KMS-11 (cell line): ENCODE measurements at regions not wholly inside any gene's neighbourhood (a gene's known extent, or its start where the extent isn't known, plus 50 kb on each side); places are given as distances from the start of the nearest gene placed in this dataset.

Source experiments
- H2AFZ ChIP-seq: fragments of 200-600 bp; sonication (generic); 2 replicates; pipeline ENCODE4 v1.6.1; 2016; ENCODE audit warnings: antibody characterized with exemption, mixed run types, low read depth
- H3K27ac ChIP-seq: fragments of 200-600 bp; sonication (generic); 2 replicates; pipeline ENCODE4 v1.6.1; 2016; ENCODE audit warnings: mild to moderate bottlenecking, mixed run types
- H3K27me3 ChIP-seq: fragments of 200-600 bp; sonication (generic); 2 replicates; pipeline ENCODE4 v1.6.1; 2017; ENCODE audit warnings: mild to moderate bottlenecking, low read depth, mixed run types, moderate library complexity; ENCODE audit not compliant: insufficient read depth
- H3K36me3 ChIP-seq: fragments of 200-600 bp; sonication (generic); 2 replicates; pipeline ENCODE4 v1.6.1; 2017; ENCODE audit warnings: mild to moderate bottlenecking, mixed run types; ENCODE audit not compliant: insufficient read depth
- H3K4me1 ChIP-seq: fragments of 200-600 bp; sonication (generic); 2 replicates; pipeline ENCODE4 v1.6.1; 2016; ENCODE audit warnings: mild to moderate bottlenecking, low read depth, mixed run types; ENCODE audit not compliant: poor library complexity, severe bottlenecking
- H3K4me2 ChIP-seq: fragments of 200-600 bp; sonication (generic); 2 replicates; pipeline ENCODE4 v1.7.0; 2016; ENCODE audit warnings: mild to moderate bottlenecking, mixed run types
- H3K4me3 ChIP-seq: fragments of 200-600 bp; sonication (generic); IDR thresholded peaks from 2 replicates; pipeline ENCODE4 v1.6.1; 2017; ENCODE audit warnings: low read depth, low read length, mixed read lengths; ENCODE audit not compliant: insufficient read depth
- H3K79me2 ChIP-seq: fragments of 200-600 bp; sonication (generic); 2 replicates; pipeline ENCODE4 v1.6.1; 2016; ENCODE audit warnings: low read depth, mixed run types; ENCODE audit not compliant: insufficient read depth
- H3K9ac ChIP-seq: fragments of 200-600 bp; sonication (generic); 2 replicates; pipeline ENCODE4 v1.6.1; 2016; ENCODE audit warnings: mild to moderate bottlenecking, mixed run types
- H4K20me1 ChIP-seq: fragments of 200-600 bp; sonication (generic); 2 replicates; pipeline ENCODE4 v1.6.1; 2016; ENCODE audit warnings: mild to moderate bottlenecking, mixed run types; ENCODE audit not compliant: insufficient read depth
- CTCF ChIP-seq: fragments of 200-600 bp; sonication (generic); conservative IDR thresholded peaks from 2 replicates; pipeline ENCODE4 v1.6.1; 2017; ENCODE audit warnings: low read depth, mild to moderate bottlenecking, antibody characterized with exemption, low read length, moderate library complexity, mixed read lengths

- H4K20me1 ChIP-seq, result no peaks in the 10 kb centered on the region
- no peaks in the 10 kb centered on the region for H3K79me2 ChIP-seq
- no peak overlapping the region for H3K4me2 ChIP-seq
- no peak overlapping the region for H3K4me3 ChIP-seq
- no peaks in the 10 kb centered on the region for H3K4me1 ChIP-seq
- no peaks in the 10 kb centered on the region for H3K36me3 ChIP-seq
- no peak overlapping the region for H3K27ac ChIP-seq
- H2AFZ ChIP-seq, result no peak overlapping the region
- H3K9ac ChIP-seq, result no peak overlapping the region
- no peaks in the 10 kb centered on the region for H3K27me3 ChIP-seq
- no peak for TF ChIP-seq CTCF
These were observed 149.7 kb upstream of the FBXL17 start for GRCh38 chr5:108531367-108532128.

- no peaks in the 10 kb centered on the region for H4K20me1 ChIP-seq
- no peak for TF ChIP-seq CTCF
- H3K36me3 ChIP-seq, result no peaks in the 10 kb centered on the region
- H3K4me1 ChIP-seq, result no peaks in the 10 kb centered on the region
- no peak overlapping the region for H3K4me2 ChIP-seq
- H3K79me2 ChIP-seq, result no peaks in the 10 kb centered on the region
- no peak overlapping the region for H3K27ac ChIP-seq
- no peaks in the 10 kb centered on the region for H3K27me3 ChIP-seq
- no peak overlapping the region for H3K9ac ChIP-seq
- no peak overlapping the region for H3K4me3 ChIP-seq
- no peak overlapping the region for H2AFZ ChIP-seq
These were observed 148.8 kb upstream of the FBXL17 start for GRCh38 chr5:108530706-108531105.

GRCh38 chr5:108529381-108529780 is 147.5 kb upstream of the FBXL17 start:
- TF ChIP-seq CTCF, result no peak
- H3K4me1 ChIP-seq, result no peaks in the 10 kb centered on the region
- H3K79me2 ChIP-seq, result no peaks in the 10 kb centered on the region
- no peak overlapping the region for H3K4me3 ChIP-seq
- no peaks in the 10 kb centered on the region for H3K27me3 ChIP-seq
- no peak overlapping the region for H3K9ac ChIP-seq
- no peak overlapping the region for H3K27ac ChIP-seq
- no peak overlapping the region for H3K4me2 ChIP-seq
- H4K20me1 ChIP-seq, result no peaks in the 10 kb centered on the region
- no peak overlapping the region for H2AFZ ChIP-seq
- no peaks in the 10 kb centered on the region for H3K36me3 ChIP-seq

GRCh38 chr5:108528655-108529054 is 146.8 kb upstream of the FBXL17 start:
- H3K79me2 ChIP-seq, result no peaks in the 10 kb centered on the region
- no peaks in the 10 kb centered on the region for H3K36me3 ChIP-seq
- no peak overlapping the region for H3K27ac ChIP-seq
- no peak for TF ChIP-seq CTCF
- no peak overlapping the region for H3K9ac ChIP-seq
- H4K20me1 ChIP-seq, result no peaks in the 10 kb centered on the region
- H3K4me1 ChIP-seq, result no peaks in the 10 kb centered on the region
- H3K27me3 ChIP-seq, result no peaks in the 10 kb centered on the region
- H2AFZ ChIP-seq, result no peak overlapping the region
- H3K4me3 ChIP-seq, result no peak overlapping the region
- H3K4me2 ChIP-seq, result no peak overlapping the region
